ENCODE measurements at regions not wholly inside any gene's neighbourhood (a gene's known extent, or its start where the extent isn't known, plus 50 kb on each side); places are given as distances from the start of the nearest gene placed in this dataset.

- TF ChIP-seq PHF8 (IDR thresholded peaks at IDR 0.05; ENCODE audit: borderline replicate concordance, low read depth) (no peak), CEBPB (IDR thresholded peaks at IDR 0.05) (no peak), ZNF302 (CRISPR knock-in tag; IDR thresholded peaks at IDR 0.05) (no peak), POLR2AphosphoS2 (conservative IDR thresholded peaks at IDR 0.05; ENCODE audit: low read length) (no peak), CTCF (IDR thresholded peaks at IDR 0.05) (no peak), NPAS2 (CRISPR knock-in tag; IDR thresholded peaks at IDR 0.05; ENCODE audit: borderline replicate concordance) (no peak), MAX (IDR thresholded peaks at IDR 0.05) (no peak), RNF2 (IDR thresholded peaks at IDR 0.05; ENCODE audit: borderline replicate concordance, low read depth) (no peak), TP53 (CRISPR knock-in tag; IDR thresholded peaks at IDR 0.05) (no peak)
- TF ChIP-seq, protein P1, sequence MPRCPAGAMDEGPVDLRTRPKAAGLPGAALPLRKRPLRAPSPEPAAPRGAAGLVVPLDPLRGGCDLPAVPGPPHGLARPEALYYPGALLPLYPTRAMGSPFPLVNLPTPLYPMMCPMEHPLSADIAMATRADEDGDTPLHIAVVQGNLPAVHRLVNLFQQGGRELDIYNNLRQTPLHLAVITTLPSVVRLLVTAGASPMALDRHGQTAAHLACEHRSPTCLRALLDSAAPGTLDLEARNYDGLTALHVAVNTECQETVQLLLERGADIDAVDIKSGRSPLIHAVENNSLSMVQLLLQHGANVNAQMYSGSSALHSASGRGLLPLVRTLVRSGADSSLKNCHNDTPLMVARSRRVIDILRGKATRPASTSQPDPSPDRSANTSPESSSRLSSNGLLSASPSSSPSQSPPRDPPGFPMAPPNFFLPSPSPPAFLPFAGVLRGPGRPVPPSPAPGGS (IDR thresholded peaks at IDR 0.05) = no peak
- TF ChIP-seq, protein P2, sequence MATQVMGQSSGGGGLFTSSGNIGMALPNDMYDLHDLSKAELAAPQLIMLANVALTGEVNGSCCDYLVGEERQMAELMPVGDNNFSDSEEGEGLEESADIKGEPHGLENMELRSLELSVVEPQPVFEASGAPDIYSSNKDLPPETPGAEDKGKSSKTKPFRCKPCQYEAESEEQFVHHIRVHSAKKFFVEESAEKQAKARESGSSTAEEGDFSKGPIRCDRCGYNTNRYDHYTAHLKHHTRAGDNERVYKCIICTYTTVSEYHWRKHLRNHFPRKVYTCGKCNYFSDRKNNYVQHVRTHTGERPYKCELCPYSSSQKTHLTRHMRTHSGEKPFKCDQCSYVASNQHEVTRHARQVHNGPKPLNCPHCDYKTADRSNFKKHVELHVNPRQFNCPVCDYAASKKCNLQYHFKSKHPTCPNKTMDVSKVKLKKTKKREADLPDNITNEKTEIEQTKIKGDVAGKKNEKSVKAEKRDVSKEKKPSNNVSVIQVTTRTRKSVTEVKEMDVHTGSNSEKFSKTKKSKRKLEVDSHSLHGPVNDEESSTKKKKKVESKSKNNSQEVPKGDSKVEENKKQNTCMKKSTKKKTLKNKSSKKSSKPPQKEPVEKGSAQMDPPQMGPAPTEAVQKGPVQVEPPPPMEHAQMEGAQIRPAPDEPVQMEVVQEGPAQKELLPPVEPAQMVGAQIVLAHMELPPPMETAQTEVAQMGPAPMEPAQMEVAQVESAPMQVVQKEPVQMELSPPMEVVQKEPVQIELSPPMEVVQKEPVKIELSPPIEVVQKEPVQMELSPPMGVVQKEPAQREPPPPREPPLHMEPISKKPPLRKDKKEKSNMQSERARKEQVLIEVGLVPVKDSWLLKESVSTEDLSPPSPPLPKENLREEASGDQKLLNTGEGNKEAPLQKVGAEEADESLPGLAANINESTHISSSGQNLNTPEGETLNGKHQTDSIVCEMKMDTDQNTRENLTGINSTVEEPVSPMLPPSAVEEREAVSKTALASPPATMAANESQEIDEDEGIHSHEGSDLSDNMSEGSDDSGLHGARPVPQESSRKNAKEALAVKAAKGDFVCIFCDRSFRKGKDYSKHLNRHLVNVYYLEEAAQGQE (IDR thresholded peaks at IDR 0.05) = no peak
Observed at GRCh38 chr20:6299456-6299855, 176.6 kb upstream of the FERMT1 start (continued).

DNA sequence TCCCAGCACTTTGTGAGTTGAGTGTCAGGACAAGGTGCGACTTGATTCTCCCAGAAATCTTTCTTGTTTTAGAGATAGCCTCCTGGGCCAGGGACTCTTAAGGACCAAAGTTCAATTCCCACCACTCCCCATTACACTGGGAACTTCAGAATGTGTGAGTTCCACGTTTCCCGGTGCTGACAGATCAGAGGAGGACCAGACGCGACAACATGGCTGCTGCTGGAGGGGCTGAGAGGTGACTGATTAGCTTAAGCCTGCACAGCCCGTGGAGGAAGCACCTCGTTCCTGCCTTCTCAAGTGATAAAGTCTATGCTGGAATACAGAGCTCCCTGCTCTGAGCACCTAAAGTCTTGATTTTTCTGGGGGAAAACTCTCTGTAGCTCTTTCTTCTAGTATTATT, 175.2 kb upstream of the FERMT1 start:
- TF ChIP-seq RAD21 (conservative IDR thresholded peaks at IDR 0.05 in 1 of 2, IDR thresholded peaks at IDR 0.05 in 1 of 2) (no peak), HEYL (CRISPR knock-in tag; IDR thresholded peaks at IDR 0.05) (no peak), SMC3 (IDR thresholded peaks at IDR 0.05) (no peak), CEBPB (IDR thresholded peaks at IDR 0.05) (no peak), HOXB13 (CRISPR knock-in tag; IDR thresholded peaks at IDR 0.05; ENCODE audit: low read depth) (no peak), HOXA7 (CRISPR knock-in tag; IDR thresholded peaks at IDR 0.05) (no peak), HDAC2 (IDR thresholded peaks at IDR 0.05) (no peak)
- Histone ChIP-seq H3K4me3 (no peak overlapping the region), H3K9me3 (no peaks in the 10 kb centered on the region), H3K27ac (no peak overlapping the region), H3K4me2 (no peak overlapping the region), H3K4me1 (no peaks in the 10 kb centered on the region)
- no peak for DNase-seq (ENCODE audit: low read depth in 1 of 2, low spot score in 1 of 2)
- ChIA-PET POLR2A (no interaction called here), CTCF (interaction anchor here (0.7 kb wide), 1 partner anchor 19 kb away, joined by 3 read pairs; no protein-coding TSS in a partner anchor)
- no peak for FAIRE-seq
- WGBS (ENCODE audit: missing lambda C conversion rate) = 29% methylated on average over 7 of the region's 7 CpGs
- no peak for ATAC-seq

DNA sequence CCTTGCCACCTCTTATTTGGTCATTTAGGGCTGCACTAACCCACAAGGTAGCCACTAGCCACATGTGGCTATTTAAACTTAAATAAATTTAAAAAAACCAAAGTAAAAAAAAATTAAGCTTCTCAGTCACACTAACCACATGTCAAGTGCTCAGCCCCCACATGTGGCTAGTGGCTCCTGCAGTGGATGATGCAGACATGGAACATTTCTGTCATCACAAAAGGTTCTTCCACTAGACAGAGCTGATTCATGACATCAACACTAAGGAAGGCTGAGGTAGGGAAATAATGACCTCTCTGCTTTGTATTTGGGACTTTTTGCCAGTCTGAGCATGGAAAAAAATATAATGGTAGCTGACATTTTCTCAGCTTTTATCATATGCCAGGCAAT, 173.0 kb upstream of the FERMT1 start:
- no peak for FAIRE-seq
- H3K4me3 ChIP-seq = no peak overlapping the region
- H3K27ac ChIP-seq = no peak overlapping the region
- ChIA-PET CTCF (no interaction called here), POLR2A (no interaction called here)
- no peaks in the 10 kb centered on the region for H3K4me1 ChIP-seq
- no peak for ATAC-seq
- H3K4me2 ChIP-seq = no peak overlapping the region
- no peaks in the 10 kb centered on the region for H3K9me3 ChIP-seq
- TF ChIP-seq RFX5 (IDR thresholded peaks at IDR 0.05) = no peak
- TF ChIP-seq RCOR1 (IDR thresholded peaks at IDR 0.05; ENCODE audit: low read depth, low read length) = no peak
- TF ChIP-seq KDM5A (IDR thresholded peaks at IDR 0.05) = no peak
- TF ChIP-seq USF2 (IDR thresholded peaks at IDR 0.05) = no peak
- TF ChIP-seq MYC (IDR thresholded peaks at IDR 0.05; ENCODE audit: borderline replicate concordance, low read length) = no peak
- no peak for DNase-seq (ENCODE audit: low read depth in 1 of 2, low spot score in 1 of 2)

Data from A549 (cell line).